HL-60 (cell line): ENCODE measurements at regions not wholly inside any gene's neighbourhood (a gene's known extent, or its start where the extent isn't known, plus 50 kb on each side); places are given as distances from the start of the nearest gene placed in this dataset.

Source experiments
- DNase-seq, 2 experiments: peaks; one replicate each; pipeline ENCODE4 v3.0.0-alpha.2; 2010 to 2020; ENCODE audit warnings: low read depth in 1 of 2, low spot score in 1 of 2
- H3K27ac ChIP-seq: fragments of 250-450 bp; sonication (Bioruptor Pico); replicated peaks from 2 replicates; pipeline ENCODE4 v1.5.1; 2020; ENCODE audit warnings: mild to moderate bottlenecking, moderate library complexity
- H3K27me3 ChIP-seq: fragments of 250-450 bp; sonication (Bioruptor Pico); 2 replicates; pipeline ENCODE4 v1.5.1; 2021; ENCODE audit warnings: mild to moderate bottlenecking, moderate library complexity; ENCODE audit not compliant: insufficient read depth, poor library complexity, severe bottlenecking
- H3K4me3 ChIP-seq: replicated peaks from 2 replicates; pipeline ENCODE4 v1.5.1; 2011; ENCODE audit warnings: mild to moderate bottlenecking, control low read depth, low read length; ENCODE audit not compliant: insufficient read depth
- CTCF ChIP-seq: IDR thresholded peaks from one replicate; pipeline ENCODE4 v1.5.1; 2011; ENCODE audit warnings: low read length, control low read depth, inconsistent platforms; ENCODE audit not compliant: insufficient read depth
- GABPA ChIP-seq: IDR thresholded peaks from 2 replicates; pipeline ENCODE4 v1.6.1; 2012; ENCODE audit warnings: low read depth
- POLR2AphosphoS5 ChIP-seq: IDR thresholded peaks from 2 replicates; pipeline ENCODE4 v1.6.1; 2012; ENCODE audit warnings: low read depth
- REST ChIP-seq: IDR thresholded peaks from 2 replicates; pipeline ENCODE4 v1.6.1; 2012; ENCODE audit warnings: low read depth; ENCODE audit not compliant: insufficient replicate concordance
- SPI1 ChIP-seq: IDR thresholded peaks from 2 replicates; pipeline ENCODE4 v1.6.1; 2012; ENCODE audit warnings: low read depth, mild to moderate bottlenecking, borderline replicate concordance

GRCh38 chr11:134638796-134639430 is 226.9 kb upstream of the B3GAT1 start:
- H3K27me3 ChIP-seq: no peaks in the 10 kb centered on the region
- H3K27ac ChIP-seq: no peak overlapping the region
- no peak overlapping the region for H3K4me3 ChIP-seq
- TF ChIP-seq SPI1 (no peak), POLR2AphosphoS5 (no peak), GABPA (no peak), REST (no peak), CTCF (no peak)
- DNase-seq: no peak

- Histone ChIP-seq H3K27me3 (no peaks in the 10 kb centered on the region), H3K27ac (no peak overlapping the region), H3K4me3 (no peak overlapping the region)
- DNase-seq: no peak
- TF ChIP-seq POLR2AphosphoS5 (no peak), GABPA (no peak), SPI1 (no peak), REST (no peak), CTCF (no peak)
Observed at GRCh38 chr11:134637091-134638015, 225.3 kb upstream of the B3GAT1 start.

- no peak overlapping the region for H3K4me3 ChIP-seq
- TF ChIP-seq REST (no peak), GABPA (no peak)
- no peak for DNase-seq
- H3K27me3 ChIP-seq: no peaks in the 10 kb centered on the region
- H3K27ac ChIP-seq: no peak overlapping the region
Observed at GRCh38 chr11:134636071-134636470, 224.0 kb upstream of the B3GAT1 start.
